Kidney tubule cell (primary cell): ENCODE measurements at regions not wholly inside any gene's neighbourhood (a gene's known extent, or its start where the extent isn't known, plus 50 kb on each side); places are given as distances from the start of the nearest gene placed in this dataset.

Experiments used
- DNase-seq: peaks from one replicate; pipeline ENCODE4 v3.0.0-alpha.2; 2018; ENCODE audit warnings: low spot score

DNA sequence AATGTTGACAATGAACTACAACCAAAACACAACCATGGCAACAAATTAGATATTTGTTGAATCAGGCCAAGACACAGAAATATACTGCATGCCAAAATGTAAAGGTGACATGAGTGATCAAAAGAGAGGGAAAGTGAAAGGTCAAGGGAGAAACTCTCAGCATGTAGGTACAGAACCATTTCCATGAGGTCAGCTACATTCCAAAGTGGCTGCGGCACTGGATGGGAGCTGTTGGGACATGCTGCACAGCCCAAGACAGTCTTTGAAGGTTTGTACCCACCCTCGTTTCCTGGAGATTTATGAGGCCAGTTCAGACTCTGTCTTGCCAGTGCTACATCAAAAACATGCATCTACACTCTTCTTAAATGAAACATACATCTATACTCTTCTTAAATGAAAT, 579.9 kb downstream of the BMP2 start:
- DNase-seq: peak; percentile 39

GRCh38 chr20:7348253-7348652, 580.8 kb downstream of the BMP2 start:
- DNase-seq: peak; percentile 63

GRCh38 chr20:7352165-7352564, 584.7 kb downstream of the BMP2 start:
- no peak for DNase-seq

DNA sequence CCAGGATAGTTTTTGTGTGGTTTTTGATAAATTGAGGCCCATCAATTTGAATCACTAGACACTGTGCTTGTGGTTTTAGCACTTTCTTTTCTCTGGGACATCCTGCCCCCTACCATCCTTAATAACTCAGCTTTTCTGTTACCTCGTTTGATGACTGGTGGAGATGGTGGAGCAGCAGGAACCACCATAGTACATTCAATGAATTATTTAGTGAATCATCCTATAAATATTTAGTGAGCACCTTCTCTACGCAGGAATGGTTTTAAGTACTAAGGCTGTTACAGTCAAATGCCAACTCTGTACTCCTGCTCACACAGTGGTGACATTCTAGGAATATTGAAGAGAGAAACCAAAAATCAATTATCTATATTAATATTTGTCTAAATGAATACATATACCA, 585.2 kb downstream of the HAO1 start:
- DNase-seq: peak; percentile 77

DNA sequence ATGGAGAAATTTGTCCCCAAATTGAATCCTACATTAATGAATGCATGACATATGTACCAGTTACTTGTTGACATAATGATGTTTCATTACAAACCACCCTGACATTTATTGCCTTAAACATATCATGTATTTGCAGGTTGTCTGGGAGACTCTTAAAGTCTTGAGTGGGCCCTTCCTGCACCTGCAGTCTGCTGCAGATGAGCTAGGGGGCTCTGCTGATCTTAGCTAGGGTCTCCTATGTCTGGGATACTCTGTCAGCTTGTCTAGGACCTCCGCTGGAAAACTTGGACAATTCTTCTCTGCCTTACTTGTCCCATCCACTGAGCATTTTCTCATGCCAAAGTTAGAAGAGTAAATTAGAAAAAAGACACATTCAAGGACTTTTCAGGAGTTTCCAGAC, 581.6 kb downstream of the HAO1 start:
- no peak for DNase-seq

DNA sequence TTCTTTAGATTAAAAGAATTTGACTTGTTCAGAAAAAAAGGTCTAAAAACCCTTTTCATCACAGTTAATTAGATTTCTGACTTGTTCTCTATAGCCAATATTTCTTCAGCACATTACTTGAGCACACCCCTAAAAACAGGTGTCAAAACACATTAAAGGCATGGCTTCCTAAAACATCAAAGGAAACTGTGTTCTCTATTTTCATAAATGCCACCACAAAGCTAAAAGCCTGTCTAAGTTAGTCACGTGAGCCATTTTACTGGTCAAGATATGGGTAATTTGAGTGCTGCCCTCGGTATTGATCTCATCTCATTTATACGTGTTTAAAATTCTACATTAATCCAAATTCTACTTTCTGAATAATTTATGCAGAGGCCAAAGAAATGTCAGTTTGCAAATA, 580.5 kb downstream of the HAO1 start:
- no peak for DNase-seq

DNA sequence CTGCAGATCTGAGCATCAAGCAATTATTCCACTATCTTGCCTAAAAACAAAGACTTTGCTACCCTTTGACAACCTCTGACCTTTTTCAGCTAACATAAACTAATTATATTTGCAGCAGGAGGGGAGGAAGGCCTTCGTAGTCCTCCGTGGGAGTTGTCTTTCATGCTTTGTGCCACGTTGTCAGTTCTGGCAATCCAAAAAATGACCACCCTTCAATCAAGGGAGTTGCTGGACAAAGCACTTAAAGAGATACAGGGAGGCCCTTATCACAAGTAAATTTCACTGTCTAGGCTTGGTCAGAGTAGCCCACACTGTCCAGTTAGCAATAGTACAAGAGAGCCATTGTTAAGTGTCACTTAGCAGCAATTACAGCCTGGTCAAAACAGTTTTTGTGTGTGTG, 578.9 kb downstream of the HAO1 start:
- no peak for DNase-seq

DNA sequence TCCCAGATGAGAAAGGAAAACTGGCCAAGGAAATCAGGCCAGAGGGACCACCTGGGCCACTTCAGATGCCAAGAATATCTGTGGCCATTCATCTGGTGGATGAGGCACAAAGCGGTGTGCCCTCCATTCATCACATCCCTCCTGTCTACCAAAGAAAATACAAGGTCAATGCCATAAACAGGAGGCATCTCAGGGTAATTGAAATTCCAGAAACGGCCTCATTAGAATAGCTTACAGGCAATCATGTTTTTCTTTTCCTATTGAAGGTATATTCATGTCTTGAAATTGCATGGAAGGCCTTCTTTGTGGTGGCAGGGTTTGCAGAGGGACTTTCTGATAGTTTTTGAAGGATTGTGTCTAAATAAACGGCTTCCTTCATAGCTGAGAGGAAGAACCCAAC, 578.3 kb downstream of the HAO1 start:
- no peak for DNase-seq

GRCh38 chr20:7362601-7363000, 577.7 kb downstream of the HAO1 start:
- no peak for DNase-seq

DNA sequence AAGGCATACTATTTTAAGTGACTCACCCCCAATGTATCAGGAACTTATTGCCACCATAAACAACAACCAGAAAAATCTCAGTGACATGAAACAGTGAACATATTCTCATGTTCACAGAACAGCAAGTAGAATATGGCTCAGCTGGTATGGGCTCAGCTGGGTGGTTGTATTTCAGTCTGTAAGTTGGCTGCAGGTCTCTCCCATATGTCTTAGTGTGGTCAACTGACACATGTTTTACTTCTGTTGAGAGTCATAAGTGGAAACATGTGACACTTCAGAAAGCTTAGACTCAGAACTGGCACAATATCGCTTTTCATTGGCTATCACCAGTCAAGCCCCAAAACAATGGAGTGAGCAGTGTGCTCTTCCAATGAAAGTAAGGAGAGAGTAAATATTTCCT, 574.1 kb downstream of the HAO1 start:
- no peak for DNase-seq

DNA sequence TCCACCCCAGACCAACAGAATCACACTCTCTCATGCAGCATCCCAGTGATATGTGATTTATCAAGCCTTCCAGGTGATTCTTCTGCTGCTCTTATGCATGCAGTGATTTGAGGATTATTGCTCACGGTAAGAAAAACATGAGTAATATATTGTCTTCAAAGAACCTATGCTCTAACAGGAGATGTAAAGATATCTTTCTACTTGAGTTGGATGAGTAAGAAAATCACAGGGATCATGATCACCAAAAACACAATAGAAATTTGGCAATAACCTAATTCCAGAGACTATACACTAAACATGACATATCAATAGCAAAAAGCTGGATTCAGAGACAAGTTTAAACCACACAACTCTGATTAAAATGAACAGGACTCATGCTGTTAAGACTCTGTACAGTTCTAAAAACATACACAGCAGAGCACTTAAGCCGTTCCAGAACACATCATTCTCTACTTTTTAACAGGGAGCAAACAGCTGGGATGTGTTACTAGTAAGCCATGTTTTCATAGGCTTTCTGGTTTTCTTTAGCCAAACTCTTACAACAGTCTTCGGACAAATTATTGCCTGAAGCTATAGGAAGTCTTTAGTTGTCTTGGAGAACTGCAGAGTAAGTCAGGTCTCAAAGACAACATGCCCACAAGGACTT, 568.6 kb downstream of the HAO1 start:
- no peak for DNase-seq

GRCh38 chr20:7375905-7376304, 564.4 kb downstream of the HAO1 start:
- peak; percentile 28 for DNase-seq

DNA sequence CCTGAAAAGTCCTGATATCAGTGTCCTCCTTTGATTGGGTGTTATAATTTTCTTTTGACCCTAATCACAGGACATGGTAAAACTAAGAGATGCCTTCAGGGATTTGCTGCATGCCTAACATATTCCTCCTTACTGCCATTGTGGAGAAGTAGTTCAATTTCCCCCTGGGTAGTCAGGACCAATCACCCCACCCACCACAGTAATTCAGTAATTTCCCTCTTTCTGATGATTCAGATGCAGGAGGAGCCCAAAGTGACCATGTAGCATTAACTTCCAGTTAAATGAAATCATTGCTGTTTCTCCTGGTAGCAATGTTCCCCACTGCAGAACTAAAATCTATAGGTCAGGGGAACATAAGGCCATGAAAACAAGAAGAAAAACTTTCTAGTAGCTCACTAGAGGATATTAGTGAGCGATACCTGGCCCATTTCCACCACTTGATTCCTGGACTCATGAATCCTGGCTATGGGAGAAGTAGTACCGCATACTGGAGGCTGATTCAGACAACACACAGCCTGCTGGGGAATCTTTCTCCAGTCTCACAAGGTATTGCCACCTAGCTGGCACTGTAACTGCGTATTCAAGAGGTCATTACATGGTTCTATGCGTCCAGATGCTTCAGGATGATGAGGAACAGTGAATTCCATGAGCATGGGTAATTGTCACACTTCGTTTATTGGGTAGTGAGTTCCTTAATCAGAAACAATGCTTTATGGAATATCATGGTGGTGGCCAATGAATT, 561.2 kb downstream of the HAO1 start:
- peak; percentile 43 for DNase-seq

DNA sequence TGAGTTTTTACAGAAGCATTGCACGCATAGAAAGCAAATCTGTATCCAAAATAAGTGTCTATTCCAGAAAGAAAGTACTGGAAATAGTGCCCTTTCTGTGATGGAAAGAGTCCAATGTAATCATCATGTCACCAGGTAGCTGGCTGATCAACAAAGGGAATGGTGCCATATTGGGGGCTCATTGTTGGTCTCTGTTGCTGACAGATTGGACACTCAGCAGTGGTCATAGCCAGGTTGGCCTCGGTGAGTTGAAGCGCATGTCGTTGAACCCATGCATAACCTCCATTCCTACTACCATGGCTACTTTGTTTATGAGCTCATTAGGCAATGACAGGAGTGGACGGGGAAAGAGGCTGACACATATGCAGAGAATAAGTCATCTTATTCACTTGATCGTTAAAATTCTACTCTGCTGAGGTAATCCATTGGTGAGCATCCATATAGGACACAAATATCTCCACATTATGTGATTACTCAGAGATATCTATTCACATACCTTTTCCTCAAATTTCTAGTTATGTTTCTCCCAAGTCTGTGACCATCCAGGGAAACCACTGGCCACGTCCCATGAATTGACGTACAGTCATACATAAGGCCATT, 560.5 kb downstream of the HAO1 start:
- DNase-seq: peak; percentile 69

DNA sequence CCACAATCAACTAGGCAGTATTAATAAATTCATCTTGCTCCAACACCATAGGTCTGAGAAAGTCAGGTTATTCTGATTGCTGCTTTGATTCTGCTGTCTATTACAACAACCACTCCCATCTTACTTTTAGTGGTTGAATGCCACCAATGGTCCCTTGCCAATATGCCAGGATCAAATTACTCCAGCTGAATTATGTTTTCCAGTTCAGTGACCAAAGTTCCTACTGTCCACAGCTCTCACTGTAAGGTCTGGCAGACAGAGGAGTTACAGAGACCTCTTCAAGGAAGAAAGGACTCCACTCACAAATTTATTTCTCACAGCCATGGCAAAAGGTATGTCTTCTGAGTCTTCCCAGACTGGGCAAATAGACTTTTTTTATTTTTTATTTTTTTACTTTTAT, 557.0 kb downstream of the HAO1 start:
- DNase-seq: peak; percentile 66

DNA sequence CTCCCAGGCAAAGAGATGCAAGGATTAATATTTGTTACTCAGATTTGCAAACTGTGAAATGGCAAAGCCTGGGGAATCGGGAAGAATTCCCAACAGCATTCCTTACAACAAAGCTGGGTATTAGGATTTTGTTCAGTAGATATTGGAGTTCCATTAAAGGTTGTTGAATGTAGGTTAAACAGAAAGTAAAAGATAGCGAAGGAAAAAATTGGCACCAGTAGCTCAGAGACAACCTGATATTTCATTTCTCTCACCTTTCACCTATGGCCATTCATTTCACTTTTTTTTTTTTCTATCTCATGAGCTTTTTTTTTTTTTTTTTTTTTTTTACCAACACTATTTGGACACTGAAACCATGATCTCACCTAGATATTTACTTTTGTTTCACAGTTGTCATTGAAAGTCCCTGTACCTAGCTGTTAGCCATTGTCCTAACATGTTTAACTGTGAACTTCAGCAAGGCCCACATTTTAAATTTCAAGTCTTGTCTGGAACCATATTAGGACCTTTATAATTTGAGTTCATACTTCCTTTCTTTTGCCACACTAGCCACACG, 552.5 kb downstream of the HAO1 start:
- DNase-seq: no peak

- DNase-seq: no peak
Measured at GRCh38 chr20:7389216-7389615, 551.0 kb downstream of the HAO1 start.

DNA sequence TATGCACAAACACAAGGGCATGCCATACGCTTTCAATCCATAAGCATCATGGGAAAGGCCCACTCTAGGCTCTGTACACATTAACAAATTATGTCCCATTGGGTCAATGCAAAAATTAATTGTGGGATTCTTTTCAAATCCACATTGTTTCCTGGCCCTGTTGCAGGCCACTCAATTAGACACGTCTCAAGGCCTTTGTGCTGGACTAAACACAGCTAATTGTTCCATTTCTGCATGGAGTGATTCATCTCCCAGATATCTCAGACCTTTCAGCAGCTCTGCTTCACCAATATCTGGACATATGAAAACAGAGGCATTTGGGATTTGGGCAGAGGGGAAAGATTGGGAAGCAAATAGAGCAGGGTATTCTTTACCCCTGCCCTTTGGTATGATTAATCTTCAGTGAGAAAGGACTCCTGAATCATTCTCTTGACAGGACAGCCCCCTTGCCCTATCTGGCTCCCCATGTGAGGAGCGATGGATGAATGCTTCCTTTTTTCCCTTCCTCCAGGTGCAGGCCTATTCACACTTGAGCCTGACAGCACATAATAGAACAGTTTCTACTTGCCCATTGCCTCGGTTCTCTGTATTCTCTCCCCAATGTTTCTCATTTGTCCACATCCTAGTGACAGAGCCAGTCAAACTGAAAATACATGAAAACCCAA, 547.6 kb downstream of the HAO1 start:
- DNase-seq: peak; percentile 29

DNA sequence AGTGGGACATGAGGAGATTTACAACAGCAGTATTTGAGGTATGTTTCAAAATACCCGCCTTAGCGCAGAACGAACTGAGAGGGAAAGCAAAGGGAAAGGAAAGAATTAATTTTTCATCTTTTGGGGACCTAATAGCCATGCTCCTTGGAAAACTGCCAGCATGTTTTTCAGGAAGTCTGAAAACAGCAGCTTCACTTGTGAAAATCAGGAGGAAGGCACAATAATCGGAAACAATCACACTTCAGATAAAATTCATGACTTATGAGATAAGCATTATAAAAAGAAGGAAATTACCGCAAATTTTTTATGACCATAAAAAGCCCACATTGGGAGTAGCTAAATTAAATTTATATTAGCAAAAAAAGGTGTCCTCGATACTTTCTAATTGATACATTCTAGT, 541.1 kb downstream of the HAO1 start:
- DNase-seq: no peak

DNA sequence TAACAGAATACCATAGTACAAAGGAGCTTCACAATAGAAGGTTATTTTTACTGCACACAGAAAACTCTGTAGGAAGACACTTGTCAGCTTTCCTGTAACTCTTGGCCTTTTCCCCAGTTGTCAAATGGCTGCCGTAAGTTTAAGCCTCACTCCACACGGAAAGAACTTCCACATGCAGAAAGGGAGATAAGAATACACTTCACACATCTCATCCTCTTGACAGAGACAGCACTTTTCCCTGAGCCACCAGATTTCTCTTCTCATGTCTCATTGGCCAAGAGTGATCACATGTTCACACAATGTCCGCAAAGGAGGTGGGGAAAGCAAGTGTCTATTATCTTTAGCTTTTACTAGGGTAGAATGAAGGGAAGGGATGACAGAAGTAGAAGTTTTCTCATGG, 540.7 kb downstream of the HAO1 start:
- no peak for DNase-seq

DNA sequence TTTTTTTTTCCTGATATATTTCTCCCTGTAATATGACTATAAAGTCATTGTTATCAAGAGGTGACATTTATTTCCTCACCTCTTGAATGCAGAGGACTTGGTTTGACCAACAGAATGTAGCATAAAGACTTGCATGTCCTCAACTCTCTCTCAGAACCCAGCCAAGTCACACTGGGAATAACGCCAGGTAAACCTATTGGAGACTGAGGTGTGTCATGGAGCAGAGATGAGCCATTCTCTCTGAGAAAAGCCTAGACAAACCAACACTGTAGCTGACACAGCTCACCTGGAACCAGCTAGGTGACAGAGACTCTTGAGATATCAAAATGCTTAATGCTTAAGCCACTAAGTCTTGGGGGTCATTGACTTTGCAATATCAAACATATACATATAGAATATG, 533.6 kb downstream of the HAO1 start:
- peak; percentile 17 for DNase-seq

DNA sequence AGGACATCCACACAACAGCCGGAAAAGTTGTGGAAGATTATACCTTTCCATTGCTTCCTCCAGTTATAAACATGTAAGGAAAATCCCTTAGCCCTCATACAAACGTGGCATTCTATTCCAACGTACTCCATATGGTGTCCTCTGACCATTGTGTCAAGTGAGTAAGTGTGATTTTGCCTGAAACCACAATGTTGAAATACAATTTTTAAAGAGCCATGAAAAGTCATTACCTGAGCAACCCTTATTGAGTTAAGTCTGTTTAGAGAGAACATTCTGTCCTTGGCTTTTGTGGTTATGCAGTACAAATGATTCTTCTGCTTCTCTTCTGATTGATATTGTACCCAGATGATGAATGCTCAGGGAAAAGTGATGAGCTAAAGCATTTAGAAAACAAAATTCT, 530.1 kb downstream of the HAO1 start:
- DNase-seq: no peak

DNA sequence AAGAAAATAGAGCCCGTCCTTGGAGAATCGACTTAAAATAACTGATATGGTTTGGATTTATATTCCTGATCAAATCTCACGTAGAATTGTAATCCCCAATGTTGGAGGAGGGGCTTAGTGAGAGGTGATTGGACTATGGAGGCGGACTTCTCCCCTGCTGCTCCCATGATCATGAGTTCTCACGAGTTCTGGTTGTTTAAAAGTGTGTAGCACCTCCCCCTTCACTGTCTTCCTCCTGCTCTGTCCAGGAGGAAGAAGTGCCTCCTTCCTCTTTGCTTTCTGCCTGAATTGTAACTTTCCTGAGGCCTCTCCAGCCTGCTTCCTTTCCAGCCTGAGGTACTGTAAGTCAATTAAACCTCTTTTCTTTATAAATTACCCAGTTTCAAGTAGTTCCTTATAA, 529.2 kb downstream of the HAO1 start:
- no peak for DNase-seq
